Activated CD4-positive, alpha-beta T cell treated with anti-CD3 and anti-CD28 coated beads, Interleukin-2, Interleukin-6, amounts not matched to agents 100 ng/mL and 50 ng/mL, durations not matched to agents 16 hours and 8 hours (primary cell): ENCODE measurements at regions not wholly inside any gene's neighbourhood (a gene's known extent, or its start where the extent isn't known, plus 50 kb on each side); places are given as distances from the start of the nearest gene placed in this dataset.
"Not testable (repeated sequence)": the region's sequence is repeated elsewhere in the genome, so short reads cannot be mapped to it uniquely, and the experiment has no call there.

Experiments
- DNase-seq: peaks from one replicate; pipeline ENCODE4 v3.0.0-alpha.2; 2020

- DNase-seq = not testable (repeated sequence)
Observed at GRCh38 chr5:96319981-96320739, 112.9 kb downstream of the PCSK1 start.

GRCh38 chr5:96318569-96319110 lies 114.4 kb downstream of the PCSK1 start:
- no peak for DNase-seq

GRCh38 chr5:96317945-96318344 lies 115.1 kb downstream of the PCSK1 start:
- no peak for DNase-seq

GRCh38 chr5:96316487-96316886 lies 116.6 kb downstream of the PCSK1 start:
- DNase-seq = no peak

GRCh38 chr5:96316017-96316416 lies 117.0 kb downstream of the PCSK1 start:
- DNase-seq = no peak

- no peak for DNase-seq
Observed at GRCh38 chr5:96315431-96315830, 117.6 kb downstream of the PCSK1 start.

GRCh38 chr5:96312383-96312782 lies 120.7 kb downstream of the PCSK1 start:
- no peak for DNase-seq

GRCh38 chr5:96307047-96307446 lies 126.0 kb downstream of the PCSK1 start:
- DNase-seq = not testable (repeated sequence)

GRCh38 chr5:96302174-96302738 lies 130.8 kb downstream of the PCSK1 start:
- no peak for DNase-seq

GRCh38 chr5:96300976-96301375 lies 132.1 kb downstream of the PCSK1 start:
- no peak for DNase-seq

- peak; percentile 65 for DNase-seq
Observed at GRCh38 chr5:96297867-96298266, 135.2 kb downstream of the PCSK1 start.

GRCh38 chr5:96297290-96297689 lies 135.8 kb downstream of the PCSK1 start:
- DNase-seq = no peak

- DNase-seq = no peak
Observed at GRCh38 chr5:96294884-96295202, 138.2 kb downstream of the PCSK1 start.

- no peak for DNase-seq
Observed at GRCh38 chr5:96293966-96294883, 138.8 kb downstream of the PCSK1 start.

- no peak for DNase-seq
Observed at GRCh38 chr5:96292582-96293247, 140.3 kb downstream of the PCSK1 start.

GRCh38 chr5:96289287-96289686 lies 143.8 kb downstream of the PCSK1 start:
- DNase-seq = not testable (repeated sequence)

GRCh38 chr5:96288845-96289185 lies 144.2 kb downstream of the PCSK1 start:
- no peak for DNase-seq

- DNase-seq = peak; percentile 65
Observed at GRCh38 chr5:96288166-96288844, 144.7 kb downstream of the PCSK1 start.

GRCh38 chr5:96287136-96287535 lies 145.9 kb downstream of the PCSK1 start:
- DNase-seq = no peak

- no peak for DNase-seq
Observed at GRCh38 chr5:96285823-96286222, 147.2 kb downstream of the PCSK1 start.

- no peak for DNase-seq
Observed at GRCh38 chr5:96284727-96285389, 148.2 kb downstream of the PCSK1 start.

- DNase-seq = no peak
Observed at GRCh38 chr5:96283589-96283988, 149.5 kb downstream of the PCSK1 start.
